ENCODE measurements at regions not wholly inside any gene's neighbourhood (a gene's known extent, or its start where the extent isn't known, plus 50 kb on each side); places are given as distances from the start of the nearest gene placed in this dataset.
A peak's percentile ranks its signal among the peaks of the same experiment; 100 is the strongest.

DNA sequence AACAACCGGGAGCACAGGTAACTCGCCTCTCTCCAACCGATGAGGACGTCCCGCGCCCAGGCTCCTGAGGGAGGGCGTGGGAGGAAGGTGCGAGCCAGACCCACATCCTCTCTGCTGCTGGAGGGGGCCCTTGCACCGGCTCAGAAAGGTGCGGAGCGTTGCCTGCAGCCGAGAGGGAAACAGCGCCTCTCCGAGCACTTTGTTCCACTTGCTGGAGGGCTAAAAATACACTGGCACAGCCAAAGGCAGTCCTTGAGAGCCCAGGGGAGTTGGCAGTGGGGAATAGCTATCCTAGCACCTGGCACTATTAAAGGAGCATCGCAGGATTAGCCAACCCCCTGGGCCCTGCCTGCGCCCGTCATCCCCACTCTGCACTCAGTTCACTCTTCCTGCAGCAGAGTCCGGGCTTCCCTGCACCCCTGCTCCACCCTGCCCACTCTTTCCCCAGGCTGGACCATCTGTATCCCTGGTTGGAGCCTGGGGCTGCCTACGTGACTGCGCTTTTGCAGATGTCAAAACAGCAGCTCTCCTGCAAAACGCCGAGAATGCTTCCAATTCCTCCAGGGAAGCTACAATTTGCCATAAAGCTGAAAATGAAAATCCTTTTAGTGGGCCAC, 108.9 kb downstream of the SNX5 start:
- H4K5ac ChIP-seq (ENCODE audit: insufficient read length, low read depth, low read length) = peak overlapping the region; percentile 4
- no peaks in the 10 kb centered on the region for H4K20me1 ChIP-seq (replicated peaks in 1 of 2; ENCODE audit: control insufficient read depth in 1 of 2, insufficient read depth in 2 of 2, low read length in 2 of 2)
- peaks cover 3 to 16% (median 10%) of the 10 kb centered on the region in 4 experiments for H3K4me1 ChIP-seq (replicated peaks in 1 of 4; ENCODE audit: control insufficient read depth in 3 of 4, insufficient read depth in 4 of 4, low read length in 3 of 4)
- no peak overlapping the region for H3K4ac ChIP-seq (replicated peaks; ENCODE audit: insufficient read length, low read depth, low read length)
- H3K9me3 ChIP-seq (ENCODE audit: insufficient read depth in 2 of 2, low read depth in 1 of 2, low read length in 1 of 2) = no peaks in the 10 kb centered on the region
- H3K18ac ChIP-seq (ENCODE audit: extremely low read depth, low read length) = no peak overlapping the region
- H3K27ac ChIP-seq (ENCODE audit: low read depth, low read length) = no peak overlapping the region
- FAIRE-seq (no peak), DNase-seq (ENCODE audit: low read depth in 1 of 2, low spot score in 2 of 2) (no peak)
- no peak overlapping the region for H2BK120ac ChIP-seq (replicated peaks; ENCODE audit: low read depth, low read length)
- H3K79me1 ChIP-seq (ENCODE audit: low read depth, low read length) = no peaks in the 10 kb centered on the region
- H3K79me2 ChIP-seq (ENCODE audit: control insufficient read depth in 1 of 2, insufficient read depth in 2 of 2, low read length in 2 of 2) = no peaks in the 10 kb centered on the region
- H4K91ac ChIP-seq (replicated peaks; ENCODE audit: insufficient read length, low read length) = no peak overlapping the region
- ChIA-PET CTCF (ENCODE audit: partially characterized antibody) (interaction anchor here (0.7 to 2.5 kb wide), 5 partner anchors 11 to 79 kb away, joined by 3 to 7 read pairs (median 4); no protein-coding TSS in a partner anchor), POLR2A (ENCODE audit: partially characterized antibody) (no interaction called here)
- H2AFZ ChIP-seq (ENCODE audit: low read length) = peak overlapping the region; percentile 76; the same call in 1 of the 2 replicates
- no peaks in the 10 kb centered on the region for H3K36me3 ChIP-seq (ENCODE audit: control insufficient read depth in 2 of 4, insufficient read depth in 4 of 4, low read length in 3 of 4)
- H3K23ac ChIP-seq (ENCODE audit: insufficient read length) = no peak overlapping the region
- 66% methylated on average over 22 of the region's 22 CpGs; no CpG with 5 or more reads in 1 of the 2 experiments for WGBS, 2 experiments (ENCODE audit: extremely low coverage in 1 of 2, insufficient coverage in 1 of 2, insufficient read length in 1 of 2, insufficient replicate concordance in 2 of 2, low coverage in 1 of 2, low lambda C conversion rate in 2 of 2, missing lambda C conversion rate in 1 of 2)
- no peak overlapping the region for H3K9ac ChIP-seq (replicated peaks in 1 of 4; ENCODE audit: extremely low read depth in 1 of 4, low read depth in 3 of 4, low read length in 3 of 4)
- H3K27me3 ChIP-seq (replicated peaks in 1 of 4; ENCODE audit: control insufficient read depth in 3 of 4, extremely low read depth in 1 of 4, insufficient read depth in 3 of 4, low read length in 3 of 4) = no peaks in the 10 kb centered on the region; a peak in 1 of 7 replicates
- peak overlapping the region; percentile 55; the same call in 1 of the 2 replicates for H2BK15ac ChIP-seq (ENCODE audit: low read length)
- H2AK5ac ChIP-seq (ENCODE audit: low read depth, low read length) = no peak overlapping the region
- H2BK5ac ChIP-seq (ENCODE audit: low read depth, low read length) = peak overlapping the region; percentile 0; the same call in 1 of the 2 replicates
- H3K23me2 ChIP-seq (ENCODE audit: low read depth, low read length) = no peaks in the 10 kb centered on the region; the same call in 1 of the 2 replicates
- no peak overlapping the region; the same call in 1 of the 2 replicates for H2BK20ac ChIP-seq (ENCODE audit: low read length)
- H4K8ac ChIP-seq (ENCODE audit: extremely low read depth, insufficient read depth, low read length) = peak overlapping the region; percentile 4; the same call in 1 of the 2 replicates
- H3K4me2 ChIP-seq (ENCODE audit: insufficient read depth in 1 of 2, low read depth in 2 of 2, low read length in 2 of 2) = peak overlapping the region in 1 of 2 experiments; percentile 12; a peak in 1 of 4 replicates
- no peak overlapping the region for H3K14ac ChIP-seq (ENCODE audit: insufficient read length)
- no peak overlapping the region for H3K56ac ChIP-seq (replicated peaks; ENCODE audit: insufficient read length, low read depth, low read length)
- H2BK12ac ChIP-seq (ENCODE audit: low read depth, low read length) = peak overlapping the region; percentile 1; the same call in 1 of the 2 replicates
- no peak overlapping the region for H3K4me3 ChIP-seq (ENCODE audit: extremely low read depth in 1 of 4, insufficient read depth in 2 of 4, low read depth in 3 of 4, low read length in 4 of 4)
- TF ChIP-seq KDM1A (IDR thresholded peaks at IDR 0.05; ENCODE audit: borderline replicate concordance, low read length) = no peak
- TF ChIP-seq KDM4A (IDR thresholded peaks at IDR 0.05; ENCODE audit: low read depth, low read length, severe bottlenecking) = no peak
- no peak for TF ChIP-seq FOSL1 (IDR thresholded peaks at IDR 0.05; ENCODE audit: insufficient read depth, low read depth, low read length)
- TF ChIP-seq TAF1 (IDR thresholded peaks at IDR 0.05; ENCODE audit: low read depth, low read length) = no peak
- TF ChIP-seq ASH2L (IDR thresholded peaks at IDR 0.05; ENCODE audit: low read length) = no peak
- no peak for TF ChIP-seq SUZ12 (IDR thresholded peaks at IDR 0.05; ENCODE audit: low read length)
- peak; percentile 33 to 48 for TF ChIP-seq RAD21 (IDR thresholded peaks at IDR 0.05 in 1 of 2, conservative IDR thresholded peaks at IDR 0.05 in 1 of 2; ENCODE audit: low read depth in 2 of 2, low read length in 2 of 2)

All from H1 (cell line).